CD14-positive monocyte (primary cell): ENCODE measurements at regions not wholly inside any gene's neighbourhood (a gene's known extent, or its start where the extent isn't known, plus 50 kb on each side); places are given as distances from the start of the nearest gene placed in this dataset.

ENCODE experiments used
- DNase-seq, 3 donors: peaks; one replicate each; pipeline ENCODE4 v3.0.0-alpha.2; 2011 to 2022
- H2AFZ ChIP-seq: 2 replicates; pipeline ENCODE4 v1.6.0; 2012; ENCODE audit warnings: mild to moderate bottlenecking, low read depth, low read length, inconsistent platforms; ENCODE audit not compliant: insufficient read depth, poor library complexity, severe bottlenecking
- H3K27ac ChIP-seq, 2 donors: 1 replicate in 1 of 2; 2 replicates in 1 of 2; pipeline ENCODE4 v1.5.1; 2012 to 2013; ENCODE audit warnings: low read length in 2 of 2, control low read depth in 1 of 2, inconsistent platforms in 1 of 2, low read depth in 1 of 2, mild to moderate bottlenecking in 1 of 2
- H3K27me3 ChIP-seq, 2 donors: one replicate each; pipeline versions ENCODE4 v1.6.0 to v1.6.1; 2011 to 2013; ENCODE audit warnings: low read length in 2 of 2; ENCODE audit not compliant: control insufficient read depth in 2 of 2, insufficient read depth in 2 of 2
- H3K36me3 ChIP-seq, 2 donors: replicated peaks in 1 of 2; 1 replicate in 1 of 2; 2 replicates in 1 of 2; pipeline versions ENCODE4 v1.5.1 to v1.6.1; 2012 to 2013; ENCODE audit warnings: low read length in 2 of 2, control low read depth in 1 of 2, inconsistent platforms in 1 of 2, mild to moderate bottlenecking in 1 of 2; ENCODE audit not compliant: insufficient read depth in 2 of 2, control insufficient read depth in 1 of 2
- H3K4me1 ChIP-seq, 2 donors: 1 replicate in 1 of 2; 2 replicates in 1 of 2; pipeline versions ENCODE4 v1.5.1 to v1.6.1; 2012 to 2013; ENCODE audit warnings: low read length in 2 of 2, control low read depth in 1 of 2, inconsistent platforms in 1 of 2, mild to moderate bottlenecking in 1 of 2, moderate library complexity in 1 of 2; ENCODE audit not compliant: insufficient read depth in 2 of 2, control insufficient read depth in 1 of 2
- H3K4me2 ChIP-seq: replicated peaks from 2 replicates; pipeline ENCODE3; 2012; ENCODE audit warnings: low read length, moderate library complexity, mild to moderate bottlenecking; ENCODE audit not compliant: poor library complexity, severe bottlenecking; ENCODE audit errors: extremely low read depth
- H3K4me3 ChIP-seq, 3 experiments: fragments of 200-600 bp in 1 of 3; sonication (generic) in 1 of 3; replicated peaks in 1 of 3; 1 replicate in 2 of 3; 2 replicates in 1 of 3; pipeline ENCODE4 v1.5.1; 2011 to 2013; ENCODE audit warnings: low read length in 3 of 3, mild to moderate bottlenecking in 3 of 3, control low read depth in 2 of 3, low read depth in 2 of 3, inconsistent platforms in 1 of 3, moderate library complexity in 1 of 3
- H3K79me2 ChIP-seq: 2 replicates; pipeline ENCODE4 v1.6.0; 2012; ENCODE audit warnings: mild to moderate bottlenecking, control low read depth, inconsistent platforms, low read length, moderate library complexity; ENCODE audit not compliant: insufficient read depth
- H3K9ac ChIP-seq: 2 replicates; pipeline ENCODE4 v1.6.0; 2017; ENCODE audit warnings: low read length, mild to moderate bottlenecking; ENCODE audit not compliant: insufficient read depth, poor library complexity, severe bottlenecking
- H3K9me3 ChIP-seq, 2 donors: replicated peaks in 1 of 2; 1 replicate in 1 of 2; 2 replicates in 1 of 2; pipeline versions ENCODE4 v1.5.1 to v1.6.1; 2012 to 2013; ENCODE audit warnings: low read length in 2 of 2, control low read depth in 1 of 2; ENCODE audit not compliant: control insufficient read depth in 1 of 2, insufficient read depth in 1 of 2
- H4K20me1 ChIP-seq: 2 replicates; pipeline ENCODE4 v1.6.0; 2012; ENCODE audit warnings: mild to moderate bottlenecking, low read length, control low read depth, moderate library complexity; ENCODE audit not compliant: insufficient read depth
- H3K27ac Mint-ChIP-seq, 7 donors: one replicate each; pipeline ENCODE4 v1.8.0; 2020; ENCODE audit warnings: mild to moderate bottlenecking in 7 of 7, mixed read lengths in 7 of 7, moderate library complexity in 6 of 7, inconsistent platforms in 2 of 7
- H3K27me3 Mint-ChIP-seq, 3 donors: one replicate each; pipeline ENCODE4 v1.8.0; 2021 to 2022; ENCODE audit warnings: low read depth in 3 of 3, mild to moderate bottlenecking in 3 of 3, mixed read lengths in 3 of 3, moderate library complexity in 3 of 3, inconsistent platforms in 1 of 3
- H3K36me3 Mint-ChIP-seq, 2 donors: one replicate each; pipeline ENCODE4 v1.8.0; 2020; ENCODE audit warnings: mixed read lengths in 2 of 2, inconsistent platforms in 1 of 2, mild to moderate bottlenecking in 1 of 2
- H3K4me1 Mint-ChIP-seq: one replicate; pipeline ENCODE4 v1.8.0; 2020; ENCODE audit warnings: mild to moderate bottlenecking, mixed read lengths
- H3K4me3 Mint-ChIP-seq, 2 donors: one replicate each; pipeline ENCODE4 v1.8.0; 2020; ENCODE audit warnings: mild to moderate bottlenecking in 2 of 2, mixed read lengths in 2 of 2, moderate library complexity in 1 of 2
- H3K9me3 Mint-ChIP-seq, 7 donors: one replicate each; pipeline ENCODE4 v1.8.0; 2020 to 2022; ENCODE audit warnings: mixed read lengths in 7 of 7, mild to moderate bottlenecking in 6 of 7, moderate library complexity in 6 of 7, inconsistent platforms in 2 of 7
- WGBS: methylation state at CpG from one replicate; pipeline ENCODE4 v1.1.5; 2013; ENCODE audit warnings: missing lambda C conversion rate; ENCODE audit not compliant: insufficient coverage; 5-methylcytosine and 5-hydroxymethylcytosine counted together
- intact Hi-C, 2 donors: fragments of 100-400 bp; cut with micrococcal nuclease; formaldehyde crosslinking; loops; one replicate each; pipeline versions ENCODE4 v1.15.0 to v1.15.1; 2023
- TF ChIP-seq, protein P1 (sequence below): fragments of 200-600 bp; IDR thresholded peaks from one replicate; pipeline ENCODE4 v1.8.0; 2022; ENCODE audit warnings: antibody characterized with exemption, mild to moderate bottlenecking

DNA sequence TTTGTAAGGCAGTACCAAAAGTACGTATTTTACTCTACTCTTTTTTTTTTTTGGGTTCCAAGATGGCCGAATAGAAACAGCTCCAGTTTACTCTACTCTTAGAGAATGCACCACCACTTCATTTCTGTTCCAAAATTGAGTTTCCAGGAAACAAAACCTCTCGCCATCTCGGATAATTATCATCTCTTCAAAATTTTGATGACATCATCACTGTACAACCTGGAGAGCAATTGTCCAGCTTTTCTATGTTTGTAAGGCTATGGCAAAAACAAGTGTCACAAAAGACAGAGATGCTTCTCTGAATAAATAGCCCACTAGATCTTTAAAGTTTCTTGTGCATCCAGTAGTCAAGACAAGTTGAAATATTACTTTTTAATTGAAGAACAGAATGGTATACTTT is 1631.9 kb upstream of the CDH6 start:
- no peak overlapping the region for H2AFZ ChIP-seq
- H3K79me2 ChIP-seq, result no peaks in the 10 kb centered on the region
- no peaks in the 10 kb centered on the region for H3K4me1 ChIP-seq
- H3K27me3 ChIP-seq, result no peaks in the 10 kb centered on the region
- no peaks in the 10 kb centered on the region for H3K36me3 ChIP-seq
- H3K4me3 ChIP-seq, result no peak overlapping the region
- H3K9me3 ChIP-seq, result peaks cover 5% of the 10 kb centered on the region in 2 donors
- Mint-ChIP-seq H3K4me3 (no peak overlapping the region), H3K27ac (no peak overlapping the region), H3K36me3 (no peaks in the 10 kb centered on the region), H3K9me3 (peaks cover 0 to 7% (median 5%) of the 10 kb centered on the region in 7 donors), H3K27me3 (no peaks in the 10 kb centered on the region), H3K4me1 (no peaks in the 10 kb centered on the region)
- H3K4me2 ChIP-seq, result no peak overlapping the region
- no peak for DNase-seq
- H3K27ac ChIP-seq, result no peak overlapping the region
- TF ChIP-seq, protein P1, sequence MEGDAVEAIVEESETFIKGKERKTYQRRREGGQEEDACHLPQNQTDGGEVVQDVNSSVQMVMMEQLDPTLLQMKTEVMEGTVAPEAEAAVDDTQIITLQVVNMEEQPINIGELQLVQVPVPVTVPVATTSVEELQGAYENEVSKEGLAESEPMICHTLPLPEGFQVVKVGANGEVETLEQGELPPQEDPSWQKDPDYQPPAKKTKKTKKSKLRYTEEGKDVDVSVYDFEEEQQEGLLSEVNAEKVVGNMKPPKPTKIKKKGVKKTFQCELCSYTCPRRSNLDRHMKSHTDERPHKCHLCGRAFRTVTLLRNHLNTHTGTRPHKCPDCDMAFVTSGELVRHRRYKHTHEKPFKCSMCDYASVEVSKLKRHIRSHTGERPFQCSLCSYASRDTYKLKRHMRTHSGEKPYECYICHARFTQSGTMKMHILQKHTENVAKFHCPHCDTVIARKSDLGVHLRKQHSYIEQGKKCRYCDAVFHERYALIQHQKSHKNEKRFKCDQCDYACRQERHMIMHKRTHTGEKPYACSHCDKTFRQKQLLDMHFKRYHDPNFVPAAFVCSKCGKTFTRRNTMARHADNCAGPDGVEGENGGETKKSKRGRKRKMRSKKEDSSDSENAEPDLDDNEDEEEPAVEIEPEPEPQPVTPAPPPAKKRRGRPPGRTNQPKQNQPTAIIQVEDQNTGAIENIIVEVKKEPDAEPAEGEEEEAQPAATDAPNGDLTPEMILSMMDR, result no peak
- no peaks in the 10 kb centered on the region for H4K20me1 ChIP-seq
- intact Hi-C loops, result no loop called here
- no CpG with 5 or more reads among the region's 4 CpGs for WGBS
- no peak overlapping the region for H3K9ac ChIP-seq

DNA sequence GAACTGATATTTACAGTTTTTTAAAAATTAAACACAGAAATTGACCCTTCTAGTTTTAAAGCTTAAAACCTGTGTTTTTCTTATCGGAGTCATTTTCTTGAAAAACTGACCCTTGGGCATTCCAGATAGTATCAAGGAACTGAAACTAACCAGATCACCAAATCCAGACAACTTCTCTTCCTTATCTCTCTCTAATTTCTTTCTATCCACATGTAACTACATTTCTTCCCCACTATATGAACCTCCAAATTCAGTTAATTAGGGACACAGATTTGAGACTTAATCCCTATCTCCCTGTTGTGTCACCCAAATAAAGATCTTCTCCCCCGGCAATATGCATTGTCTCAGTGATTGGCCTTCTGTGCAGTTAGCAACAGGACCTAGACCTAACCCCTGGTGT is 1643.0 kb upstream of the CDH6 start:
- Mint-ChIP-seq H3K4me3 (no peak overlapping the region), H3K27me3 (peaks cover 0 to 2% (median 0%) of the 10 kb centered on the region in 3 donors), H3K27ac (no peak overlapping the region), H3K9me3 (peaks cover 3 to 14% (median 6%) of the 10 kb centered on the region in 7 donors), H3K4me1 (no peaks in the 10 kb centered on the region), H3K36me3 (no peaks in the 10 kb centered on the region)
- H3K4me1 ChIP-seq, result no peaks in the 10 kb centered on the region
- 95% methylated on average over 2 of the region's 2 CpGs for WGBS
- H3K36me3 ChIP-seq, result no peaks in the 10 kb centered on the region
- peaks cover 0 to 15% of the 10 kb centered on the region in 2 donors for H3K9me3 ChIP-seq
- no peak overlapping the region for H3K9ac ChIP-seq
- H3K27me3 ChIP-seq, result no peaks in the 10 kb centered on the region
- no peak for DNase-seq
- no peak overlapping the region for H2AFZ ChIP-seq
- H3K27ac ChIP-seq, result no peak overlapping the region
- H3K79me2 ChIP-seq, result no peaks in the 10 kb centered on the region
- intact Hi-C loops, result no loop called here
- no peak overlapping the region for H3K4me3 ChIP-seq
- H3K4me2 ChIP-seq, result no peak overlapping the region
- H4K20me1 ChIP-seq, result no peaks in the 10 kb centered on the region
- TF ChIP-seq, protein P1, result no peak
